HG02938 (cell line): ENCODE measurements at regions not wholly inside any gene's neighbourhood (a gene's known extent, or its start where the extent isn't known, plus 50 kb on each side); places are given as distances from the start of the nearest gene placed in this dataset.
"Not testable (repeated sequence)": the region's sequence is repeated elsewhere in the genome, so short reads cannot be mapped to it uniquely, and the experiment has no call there.

Source experiments
- ATAC-seq: cut with Tn5 transposase; IDR thresholded peaks from one replicate; pipeline ENCODE4 v1.9.1; 2021; ENCODE audit warnings: mild to moderate bottlenecking, moderate library complexity; ENCODE audit not compliant: unreplicated experiment

GRCh38 chr14:87734577-87735360, 258.2 kb downstream of the GALC start:
- ATAC-seq, result not testable (repeated sequence)

- ATAC-seq, result not testable (repeated sequence)
These were observed 259.9 kb downstream of the GALC start for GRCh38 chr14:87733115-87733514.

- no peak for ATAC-seq
These were observed 260.4 kb downstream of the GALC start for GRCh38 chr14:87732562-87732961.

GRCh38 chr14:87725318-87725717, 267.7 kb downstream of the GALC start:
- ATAC-seq, result no peak

GRCh38 chr14:87712396-87713090, 280.4 kb downstream of the GALC start:
- no peak for ATAC-seq

- ATAC-seq, result no peak
These were observed 287.5 kb downstream of the GALC start for GRCh38 chr14:87705439-87705896.

GRCh38 chr14:87698481-87698880, 294.5 kb downstream of the GALC start:
- ATAC-seq, result no peak

- ATAC-seq, result no peak
These were observed 296.5 kb downstream of the GALC start for GRCh38 chr14:87696485-87696884.

GRCh38 chr14:87691042-87691881, 301.7 kb downstream of the GALC start:
- ATAC-seq, result no peak

GRCh38 chr14:87690076-87690613, 302.8 kb downstream of the GALC start:
- no peak for ATAC-seq

GRCh38 chr14:87688524-87688923, 304.5 kb downstream of the GALC start:
- no peak for ATAC-seq

GRCh38 chr14:87687420-87687819, 305.6 kb downstream of the GALC start:
- ATAC-seq, result no peak

GRCh38 chr14:87686746-87687145, 306.2 kb downstream of the GALC start:
- no peak for ATAC-seq

GRCh38 chr14:87679866-87680265, 313.1 kb downstream of the GALC start:
- ATAC-seq, result no peak

GRCh38 chr14:87678624-87679023, 314.4 kb downstream of the GALC start:
- no peak for ATAC-seq

GRCh38 chr14:87676814-87677437, 316.1 kb downstream of the GALC start:
- no peak for ATAC-seq

- no peak for ATAC-seq
These were observed 325.3 kb downstream of the GALC start for GRCh38 chr14:87667659-87668058.

- ATAC-seq, result no peak
These were observed 336.7 kb downstream of the GALC start for GRCh38 chr14:87656315-87656714.

- no peak for ATAC-seq
These were observed 340.7 kb downstream of the GALC start for GRCh38 chr14:87652278-87652677.

- ATAC-seq, result no peak
These were observed 348.3 kb downstream of the GALC start for GRCh38 chr14:87644689-87645088.

GRCh38 chr14:87643005-87643404, 350.0 kb downstream of the GALC start:
- no peak for ATAC-seq
